Prostate gland (tissue), 2 donors: ENCODE measurements at regions not wholly inside any gene's neighbourhood (a gene's known extent, or its start where the extent isn't known, plus 50 kb on each side); places are given as distances from the start of the nearest gene placed in this dataset.

ENCODE experiments used
- DNase-seq: peaks from one replicate; pipeline ENCODE4 v3.0.0-alpha.2; 2019; ENCODE audit warnings: low spot score
- H3K27ac ChIP-seq, 2 donors: fragments of 200-600 bp; sonication (generic); 2 replicates each; pipeline ENCODE4 v1.5.1; 2017 to 2019
- H3K27me3 ChIP-seq: fragments of 200-600 bp; sonication (generic); replicated peaks from 2 replicates; pipeline ENCODE4 v1.5.1; 2019; ENCODE audit not compliant: insufficient read depth
- H3K36me3 ChIP-seq, 2 donors: fragments of 200-600 bp; sonication (generic); 1 replicate in 1 of 2; 2 replicates in 1 of 2; pipeline versions ENCODE4 v1.5.1 to v1.8.1; 2017 to 2019
- H3K4me1 ChIP-seq: fragments of 200-600 bp; sonication (generic); replicated peaks from 2 replicates; pipeline ENCODE4 v1.5.1; 2019
- H3K4me3 ChIP-seq, 2 donors: fragments of 200-600 bp; sonication (generic); 2 replicates each; pipeline ENCODE4 v1.5.1; 2017 to 2019
- H3K9me3 ChIP-seq: fragments of 200-600 bp; sonication (generic); 2 replicates; pipeline ENCODE4 v1.5.1; 2017
- POLR2A ChIP-seq: fragments of 450-650 bp; IDR thresholded peaks from one replicate; pipeline ENCODE4 v1.6.1; 2016; ENCODE audit warnings: antibody characterized with exemption, mild to moderate bottlenecking
- POLR2AphosphoS5 ChIP-seq: sonication (generic); formaldehyde crosslinking; IDR thresholded peaks from one replicate; pipeline ENCODE4 v1.6.1; 2017; ENCODE audit warnings: antibody characterized with exemption
- WGBS: methylation state at CpG from one replicate; pipeline ENCODE4 v1.1.5; 2018; 5-methylcytosine and 5-hydroxymethylcytosine counted together
- intact Hi-C: fragments of 100-400 bp; cut with DNase I; formaldehyde crosslinking; loops from one replicate; pipeline ENCODE4 v1.14.2; 2022
- TF ChIP-seq, protein P1 (sequence below), 4 experiments: fragments of 200-600 bp in 2 of 4; fragments of 450-650 bp in 2 of 4; sonication (generic) in 2 of 4; IDR thresholded peaks; 1 replicate in 3 of 4; 2 replicates in 1 of 4; pipeline ENCODE4 v1.5.1; 2016 to 2019; ENCODE audit warnings: antibody characterized with exemption in 4 of 4, mild to moderate bottlenecking in 2 of 4, moderate library complexity in 2 of 4

DNA sequence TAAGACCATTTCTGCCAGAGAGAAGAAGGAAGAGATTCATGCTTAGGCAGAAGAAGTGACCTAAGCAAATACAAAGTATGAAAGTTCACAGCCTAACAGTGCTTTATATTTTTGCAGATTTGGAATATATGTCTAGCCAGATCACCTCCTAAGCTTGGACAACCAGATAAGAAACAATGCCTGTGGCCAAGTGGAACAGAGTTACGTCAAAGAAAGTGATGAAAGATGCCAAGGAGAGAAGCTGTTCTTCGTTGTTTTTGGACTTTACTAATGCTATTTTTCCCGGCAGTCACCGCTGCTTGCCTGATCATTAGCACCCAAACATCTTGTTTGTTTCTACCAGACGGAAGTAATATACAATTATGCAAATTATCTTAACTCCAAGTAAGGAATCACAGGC is 489.2 kb upstream of the C1orf87 start:
- intact Hi-C loops, result no loop called here
- Histone ChIP-seq H3K36me3 (no peaks in the 10 kb centered on the region), H3K27ac (no peak overlapping the region), H3K4me1 (no peaks in the 10 kb centered on the region), H3K9me3 (no peaks in the 10 kb centered on the region), H3K4me3 (no peak overlapping the region), H3K27me3 (no peaks in the 10 kb centered on the region)
- DNase-seq, result no peak
- TF ChIP-seq, protein P1, sequence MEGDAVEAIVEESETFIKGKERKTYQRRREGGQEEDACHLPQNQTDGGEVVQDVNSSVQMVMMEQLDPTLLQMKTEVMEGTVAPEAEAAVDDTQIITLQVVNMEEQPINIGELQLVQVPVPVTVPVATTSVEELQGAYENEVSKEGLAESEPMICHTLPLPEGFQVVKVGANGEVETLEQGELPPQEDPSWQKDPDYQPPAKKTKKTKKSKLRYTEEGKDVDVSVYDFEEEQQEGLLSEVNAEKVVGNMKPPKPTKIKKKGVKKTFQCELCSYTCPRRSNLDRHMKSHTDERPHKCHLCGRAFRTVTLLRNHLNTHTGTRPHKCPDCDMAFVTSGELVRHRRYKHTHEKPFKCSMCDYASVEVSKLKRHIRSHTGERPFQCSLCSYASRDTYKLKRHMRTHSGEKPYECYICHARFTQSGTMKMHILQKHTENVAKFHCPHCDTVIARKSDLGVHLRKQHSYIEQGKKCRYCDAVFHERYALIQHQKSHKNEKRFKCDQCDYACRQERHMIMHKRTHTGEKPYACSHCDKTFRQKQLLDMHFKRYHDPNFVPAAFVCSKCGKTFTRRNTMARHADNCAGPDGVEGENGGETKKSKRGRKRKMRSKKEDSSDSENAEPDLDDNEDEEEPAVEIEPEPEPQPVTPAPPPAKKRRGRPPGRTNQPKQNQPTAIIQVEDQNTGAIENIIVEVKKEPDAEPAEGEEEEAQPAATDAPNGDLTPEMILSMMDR (IDR thresholded peaks at IDR 0.05), result no peak
- no peak for TF ChIP-seq POLR2AphosphoS5
- no peak for TF ChIP-seq POLR2A
- 72% methylated on average over 5 of the region's 5 CpGs for WGBS

DNA sequence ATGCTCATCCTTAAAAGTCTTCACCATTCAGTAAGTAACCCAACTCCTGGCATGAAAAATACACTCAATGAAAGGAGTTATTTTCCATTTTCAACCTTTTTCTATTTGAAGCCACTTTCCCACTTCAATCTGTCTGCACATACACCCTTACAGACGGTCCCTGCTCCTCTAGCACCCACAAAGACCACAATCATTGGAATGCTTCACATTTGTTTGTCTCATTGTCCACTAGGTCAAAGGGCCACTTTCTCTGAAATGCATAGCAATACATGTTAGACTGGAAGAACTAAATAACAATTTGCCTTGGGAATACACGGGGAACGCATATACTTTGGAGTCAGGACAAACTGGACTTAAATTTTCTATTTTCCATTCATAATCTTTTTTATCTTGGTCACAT is 487.1 kb upstream of the C1orf87 start:
- no peaks in the 10 kb centered on the region for H3K9me3 ChIP-seq
- no peak for DNase-seq
- H3K36me3 ChIP-seq, result no peaks in the 10 kb centered on the region
- H3K4me1 ChIP-seq, result no peaks in the 10 kb centered on the region
- no peaks in the 10 kb centered on the region for H3K27me3 ChIP-seq
- intact Hi-C loops, result no loop called here
- TF ChIP-seq POLR2A (no peak), POLR2AphosphoS5 (no peak)
- TF ChIP-seq, protein P1 (IDR thresholded peaks at IDR 0.05), result no peak
- H3K27ac ChIP-seq, result no peak overlapping the region
- no peak overlapping the region for H3K4me3 ChIP-seq
- WGBS, result 95% methylated on average over 3 of the region's 3 CpGs

DNA sequence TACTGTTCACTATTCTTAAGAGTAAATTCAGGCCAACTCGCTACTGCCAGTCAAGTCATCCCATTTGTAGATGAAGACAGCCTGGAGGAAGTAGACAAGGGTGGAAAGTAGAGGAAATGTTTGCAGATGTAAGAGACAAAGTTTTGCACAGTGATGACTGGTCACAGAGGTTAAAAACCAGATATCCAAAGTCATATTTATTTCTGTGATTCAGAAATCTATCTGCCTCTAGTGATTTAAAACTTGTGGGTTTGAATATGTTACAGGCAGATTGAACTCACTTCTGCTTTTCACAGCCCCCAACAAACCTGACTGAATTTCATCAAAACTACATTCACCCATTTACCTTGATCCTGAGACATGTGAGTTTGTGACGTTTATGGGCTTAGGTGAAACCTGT is 484.7 kb upstream of the C1orf87 start:
- Histone ChIP-seq H3K27me3 (no peaks in the 10 kb centered on the region), H3K9me3 (no peaks in the 10 kb centered on the region), H3K4me1 (no peaks in the 10 kb centered on the region), H3K4me3 (no peak overlapping the region), H3K27ac (no peak overlapping the region), H3K36me3 (no peaks in the 10 kb centered on the region)
- WGBS, result 85% methylated on average over 2 of the region's 2 CpGs
- no peak for DNase-seq
- intact Hi-C loops, result no loop called here
- TF ChIP-seq POLR2AphosphoS5 (no peak), POLR2A (no peak)
- TF ChIP-seq, protein P1 (IDR thresholded peaks at IDR 0.05), result no peak

DNA sequence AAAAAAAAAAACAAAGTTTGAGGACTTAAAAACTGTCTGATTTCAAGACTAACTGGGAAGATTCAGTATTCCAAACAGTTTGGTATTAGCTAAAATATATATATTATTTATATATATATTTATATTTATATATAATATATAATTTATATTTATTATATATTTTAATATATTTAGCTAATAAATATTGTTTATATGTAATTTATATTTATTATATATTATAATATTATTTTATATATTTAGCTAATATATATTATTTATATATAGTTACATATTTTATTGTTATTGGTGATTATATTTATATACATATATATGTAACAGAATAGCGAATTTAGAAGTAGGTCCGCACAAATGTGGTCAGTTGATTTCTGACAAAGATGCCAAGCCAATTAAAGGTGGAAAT is 480.2 kb upstream of the C1orf87 start:
- Histone ChIP-seq H3K4me1 (no peaks in the 10 kb centered on the region), H3K36me3 (no peaks in the 10 kb centered on the region), H3K4me3 (no peak overlapping the region), H3K9me3 (no peaks in the 10 kb centered on the region), H3K27me3 (no peaks in the 10 kb centered on the region), H3K27ac (no peak overlapping the region)
- no peak for TF ChIP-seq POLR2A
- no peak for TF ChIP-seq POLR2AphosphoS5
- TF ChIP-seq, protein P1 (IDR thresholded peaks at IDR 0.05), result no peak
- 97% methylated on average over 2 of the region's 2 CpGs for WGBS
- intact Hi-C loops, result no loop called here
- no peak for DNase-seq

DNA sequence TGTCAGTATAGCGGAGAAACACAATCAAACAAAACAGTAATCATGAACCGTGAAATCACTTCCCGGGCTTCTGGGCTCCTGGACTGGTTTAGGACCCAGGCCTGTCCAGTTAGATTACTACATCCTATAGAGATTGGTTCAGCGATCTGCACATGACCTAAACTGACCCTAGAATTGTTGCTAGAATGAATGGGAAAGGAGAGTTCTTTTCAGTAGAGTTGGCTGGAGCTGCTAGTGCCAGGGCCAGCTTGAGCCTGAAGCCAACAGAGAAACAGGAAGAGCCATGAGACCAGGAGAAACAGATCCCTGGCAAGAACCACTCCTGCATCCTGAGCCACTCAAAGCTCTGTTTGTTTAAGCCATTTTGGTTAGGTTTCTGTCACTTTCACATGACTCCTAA is 474.3 kb upstream of the C1orf87 start:
- H3K36me3 ChIP-seq, result no peaks in the 10 kb centered on the region
- H3K9me3 ChIP-seq, result no peaks in the 10 kb centered on the region
- intact Hi-C loops, result no loop called here
- H3K27ac ChIP-seq, result no peak overlapping the region
- TF ChIP-seq POLR2A, result no peak
- TF ChIP-seq, protein P1 (IDR thresholded peaks at IDR 0.05), result no peak
- no peak for TF ChIP-seq POLR2AphosphoS5
- 76% methylated on average over 4 of the region's 4 CpGs for WGBS
- no peaks in the 10 kb centered on the region for H3K27me3 ChIP-seq
- no peaks in the 10 kb centered on the region for H3K4me1 ChIP-seq
- no peak for DNase-seq
- H3K4me3 ChIP-seq, result no peak overlapping the region
